Cardiac muscle cell (in vitro differentiated cells and primary cell): ENCODE measurements at regions not wholly inside any gene's neighbourhood (a gene's known extent, or its start where the extent isn't known, plus 50 kb on each side); places are given as distances from the start of the nearest gene placed in this dataset.
A peak's percentile ranks its signal among the peaks of the same experiment; 100 is the strongest.

ENCODE experiments used
- DNase-seq, 2 donors: peaks; one replicate each; pipeline versions ENCODE4 v3.0.0 to v3.0.0-alpha.2; 2010 to 2017; ENCODE audit warnings: low read depth in 1 of 2, low spot score in 1 of 2
- H3K27ac ChIP-seq: fragments of 200-600 bp; sonication (generic); 2 replicates; pipeline ENCODE4 v1.5.1; 2016
- H3K27me3 ChIP-seq: fragments of 200-600 bp; sonication (generic); 2 replicates; pipeline ENCODE4 v1.6.0; 2016; ENCODE audit warnings: control low read depth
- H3K36me3 ChIP-seq: fragments of 200-600 bp; sonication (generic); 2 replicates; pipeline ENCODE4 v1.5.1; 2016; ENCODE audit warnings: control low read depth
- H3K4me1 ChIP-seq: fragments of 200-600 bp; sonication (generic); 2 replicates; pipeline ENCODE4 v1.8.1; 2017; ENCODE audit warnings: low read depth, mild to moderate bottlenecking, mixed run types
- H3K4me3 ChIP-seq: fragments of 200-600 bp; sonication (generic); 2 replicates; pipeline ENCODE4 v1.5.1; 2016; ENCODE audit warnings: mild to moderate bottlenecking
- H3K9me3 ChIP-seq: fragments of 200-600 bp; sonication (generic); 2 replicates; pipeline ENCODE4 v1.5.1; 2017; ENCODE audit warnings: low read depth, mild to moderate bottlenecking, control low read depth
- TF ChIP-seq, protein P1 (sequence below): IDR thresholded peaks from 2 replicates; pipeline ENCODE4 v1.5.1; 2012; ENCODE audit warnings: low read depth, mild to moderate bottlenecking, low read length

DNA sequence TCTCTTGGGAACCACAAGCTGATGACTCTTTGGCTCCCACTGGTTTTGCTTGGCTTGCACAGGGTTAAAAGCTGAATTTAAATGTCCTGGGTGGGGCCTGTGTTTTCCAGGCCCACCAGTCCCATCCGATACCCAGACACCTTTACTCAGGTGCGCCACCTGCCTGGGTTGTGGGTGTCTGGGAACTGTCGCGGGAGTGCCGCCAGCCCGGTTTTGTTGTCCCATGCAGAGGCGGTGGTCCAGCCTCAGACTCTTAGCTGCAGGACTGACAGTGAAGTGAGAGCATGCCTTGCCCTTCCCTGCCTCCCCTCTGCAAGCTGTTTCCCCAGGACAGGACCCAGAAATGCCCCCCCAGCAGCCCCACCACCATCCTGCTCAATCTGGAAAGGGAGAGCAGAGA is 255.6 kb upstream of the ZNF32 start:
- no peak for DNase-seq
- H3K9me3 ChIP-seq: no peaks in the 10 kb centered on the region
- H3K27ac ChIP-seq: no peak overlapping the region
- no peaks in the 10 kb centered on the region for H3K4me1 ChIP-seq
- no peak overlapping the region for H3K4me3 ChIP-seq
- TF ChIP-seq, protein P1, sequence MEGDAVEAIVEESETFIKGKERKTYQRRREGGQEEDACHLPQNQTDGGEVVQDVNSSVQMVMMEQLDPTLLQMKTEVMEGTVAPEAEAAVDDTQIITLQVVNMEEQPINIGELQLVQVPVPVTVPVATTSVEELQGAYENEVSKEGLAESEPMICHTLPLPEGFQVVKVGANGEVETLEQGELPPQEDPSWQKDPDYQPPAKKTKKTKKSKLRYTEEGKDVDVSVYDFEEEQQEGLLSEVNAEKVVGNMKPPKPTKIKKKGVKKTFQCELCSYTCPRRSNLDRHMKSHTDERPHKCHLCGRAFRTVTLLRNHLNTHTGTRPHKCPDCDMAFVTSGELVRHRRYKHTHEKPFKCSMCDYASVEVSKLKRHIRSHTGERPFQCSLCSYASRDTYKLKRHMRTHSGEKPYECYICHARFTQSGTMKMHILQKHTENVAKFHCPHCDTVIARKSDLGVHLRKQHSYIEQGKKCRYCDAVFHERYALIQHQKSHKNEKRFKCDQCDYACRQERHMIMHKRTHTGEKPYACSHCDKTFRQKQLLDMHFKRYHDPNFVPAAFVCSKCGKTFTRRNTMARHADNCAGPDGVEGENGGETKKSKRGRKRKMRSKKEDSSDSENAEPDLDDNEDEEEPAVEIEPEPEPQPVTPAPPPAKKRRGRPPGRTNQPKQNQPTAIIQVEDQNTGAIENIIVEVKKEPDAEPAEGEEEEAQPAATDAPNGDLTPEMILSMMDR: no peak
- no peaks in the 10 kb centered on the region for H3K36me3 ChIP-seq
- H3K27me3 ChIP-seq: no peaks in the 10 kb centered on the region

GRCh38 chr10:43903451-43903850 is 254.8 kb upstream of the ZNF32 start:
- Histone ChIP-seq H3K36me3 (no peaks in the 10 kb centered on the region), H3K27ac (no peak overlapping the region), H3K9me3 (no peaks in the 10 kb centered on the region), H3K4me3 (no peak overlapping the region), H3K27me3 (no peaks in the 10 kb centered on the region), H3K4me1 (no peaks in the 10 kb centered on the region)
- TF ChIP-seq, protein P1: no peak
- DNase-seq: no peak

DNA sequence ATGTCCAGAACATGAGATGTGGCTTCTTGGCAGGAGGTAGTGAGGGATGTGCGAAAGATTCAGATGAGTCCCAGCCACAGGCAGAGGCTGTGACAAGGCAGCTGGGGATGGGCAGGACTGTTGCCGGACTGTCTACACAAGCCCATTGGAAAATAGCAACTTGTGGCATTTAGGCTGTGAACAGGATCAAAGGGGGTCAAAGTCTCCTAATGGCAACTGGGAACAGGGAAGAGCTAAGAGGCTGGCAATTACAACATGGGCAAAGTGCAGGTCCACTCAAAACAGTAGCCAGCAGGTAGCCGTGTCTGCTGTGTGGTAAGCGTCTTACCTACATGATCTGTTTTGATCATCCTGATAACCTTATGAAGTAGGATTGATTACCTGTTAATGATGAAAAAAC is 254.2 kb upstream of the ZNF32 start:
- H3K27me3 ChIP-seq: no peaks in the 10 kb centered on the region
- H3K4me1 ChIP-seq: no peaks in the 10 kb centered on the region
- H3K27ac ChIP-seq: no peak overlapping the region
- TF ChIP-seq, protein P1: no peak
- no peak overlapping the region for H3K4me3 ChIP-seq
- H3K9me3 ChIP-seq: no peaks in the 10 kb centered on the region
- no peaks in the 10 kb centered on the region for H3K36me3 ChIP-seq
- no peak for DNase-seq

DNA sequence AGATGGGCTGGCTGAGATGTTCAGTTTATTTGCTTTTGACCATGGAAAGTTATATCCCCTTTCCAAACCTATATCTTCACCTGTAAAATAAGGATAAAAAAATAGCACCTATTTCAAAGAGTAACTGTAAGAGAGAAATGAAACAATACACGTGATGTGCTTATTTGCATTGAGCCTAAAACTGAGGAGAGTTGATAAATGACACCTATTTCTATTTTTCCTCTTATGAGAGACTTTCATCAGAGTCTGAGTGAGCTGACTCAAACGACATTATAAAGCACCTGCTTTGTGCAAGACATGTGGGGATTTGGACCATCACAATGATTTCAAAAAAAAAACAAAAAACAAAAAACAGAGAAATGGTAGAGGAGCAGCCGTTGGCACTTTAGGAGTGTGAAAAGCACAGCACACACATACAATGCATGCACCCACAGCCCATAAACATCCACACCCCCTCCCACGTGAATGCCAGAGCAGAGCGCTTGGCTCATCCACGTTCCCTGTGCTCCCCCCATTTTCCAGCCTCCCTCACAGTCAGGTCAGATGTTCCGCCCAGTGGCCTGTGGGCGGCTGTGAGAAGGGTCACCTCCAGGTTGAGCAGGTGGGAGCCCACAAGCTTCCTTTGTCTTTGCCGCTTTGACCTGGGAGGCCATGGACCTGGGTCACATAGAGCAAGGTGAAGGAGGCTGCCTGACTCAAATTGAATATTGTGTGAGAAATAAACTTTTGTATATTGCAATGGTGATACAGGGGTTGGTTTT is 253.2 kb upstream of the ZNF32 start:
- Histone ChIP-seq H3K9me3 (no peaks in the 10 kb centered on the region), H3K4me1 (no peaks in the 10 kb centered on the region), H3K27ac (no peak overlapping the region), H3K27me3 (no peaks in the 10 kb centered on the region), H3K36me3 (no peaks in the 10 kb centered on the region), H3K4me3 (no peak overlapping the region)
- TF ChIP-seq, protein P1: no peak
- DNase-seq: no peak

- H3K27ac ChIP-seq: no peak overlapping the region
- H3K4me3 ChIP-seq: no peak overlapping the region
- H3K9me3 ChIP-seq: no peaks in the 10 kb centered on the region
- H3K27me3 ChIP-seq: no peaks in the 10 kb centered on the region
- DNase-seq: peak in 1 of 2 donors; percentile 25
- TF ChIP-seq, protein P1: peak; percentile 25
- no peaks in the 10 kb centered on the region for H3K36me3 ChIP-seq
- H3K4me1 ChIP-seq: no peaks in the 10 kb centered on the region
Measured at GRCh38 chr10:43901302-43901701, 252.6 kb upstream of the ZNF32 start.
